Loucy (cell line): ENCODE measurements at regions not wholly inside any gene's neighbourhood (a gene's known extent, or its start where the extent isn't known, plus 50 kb on each side); places are given as distances from the start of the nearest gene placed in this dataset.

Source experiments
- H2AFZ ChIP-seq: fragments of 200-600 bp; sonication (generic); 2 replicates; pipeline ENCODE4 v1.6.0; 2016; ENCODE audit warnings: antibody characterized with exemption, mild to moderate bottlenecking, low read length, moderate library complexity
- H3F3A ChIP-seq: fragments of 200-600 bp; 2 replicates; pipeline ENCODE4 v1.6.0; 2016; ENCODE audit warnings: antibody characterized with exemption, low read depth, mild to moderate bottlenecking
- H3K27me3 ChIP-seq: fragments of 200-600 bp; sonication (generic); 2 replicates; pipeline ENCODE4 v1.6.1; 2014; ENCODE audit warnings: low read length, mild to moderate bottlenecking; ENCODE audit not compliant: insufficient read depth, poor library complexity, severe bottlenecking
- H3K36me3 ChIP-seq: fragments of 200-600 bp; sonication (generic); 2 replicates; pipeline ENCODE4 v1.6.1; 2016; ENCODE audit warnings: low read length; ENCODE audit not compliant: insufficient read depth
- H3K4me1 ChIP-seq: fragments of 200-600 bp; sonication (generic); 2 replicates; pipeline ENCODE4 v1.5.1; 2014; ENCODE audit warnings: low read length, mild to moderate bottlenecking; ENCODE audit not compliant: insufficient read depth, poor library complexity, severe bottlenecking
- H3K4me2 ChIP-seq: fragments of 200-600 bp; sonication (generic); 2 replicates; pipeline ENCODE4 v1.6.0; 2014; ENCODE audit warnings: antibody characterized with exemption, low read length, low read depth, mild to moderate bottlenecking; ENCODE audit not compliant: poor library complexity, severe bottlenecking
- H3K4me3 ChIP-seq: fragments of 200-600 bp; sonication (generic); 2 replicates; pipeline ENCODE4 v1.5.1; 2014; ENCODE audit warnings: low read length, mild to moderate bottlenecking, mixed read lengths; ENCODE audit not compliant: poor library complexity, severe bottlenecking
- H3K79me2 ChIP-seq: fragments of 200-600 bp; sonication (generic); 2 replicates; pipeline ENCODE4 v1.6.1; 2014; ENCODE audit warnings: low read length; ENCODE audit not compliant: insufficient read depth
- H3K9ac ChIP-seq: fragments of 200-600 bp; sonication (generic); 2 replicates; pipeline ENCODE4 v1.6.0; 2014; ENCODE audit warnings: mild to moderate bottlenecking, low read depth, low read length, moderate library complexity; ENCODE audit not compliant: poor library complexity, severe bottlenecking
- H3K9me2 ChIP-seq: fragments of 200-600 bp; sonication (generic); replicated peaks from 2 replicates; pipeline ENCODE4 v1.6.1; 2016; ENCODE audit warnings: low read depth, low read length, mixed read lengths
- H3K9me3 ChIP-seq: fragments of 200-600 bp; sonication (generic); 2 replicates; pipeline ENCODE4 v1.6.1; 2014; ENCODE audit warnings: mild to moderate bottlenecking, antibody characterized with exemption, low read length, low read depth; ENCODE audit not compliant: insufficient read depth
- H4K20me1 ChIP-seq: fragments of 200-600 bp; sonication (generic); 2 replicates; pipeline ENCODE4 v1.6.0; 2014; ENCODE audit warnings: antibody characterized with exemption, low read length, mild to moderate bottlenecking; ENCODE audit not compliant: insufficient read depth, poor library complexity, severe bottlenecking
- CTCF ChIP-seq: fragments of 200-600 bp; sonication (generic); conservative IDR thresholded peaks from 2 replicates; pipeline ENCODE4 v1.5.1; 2014; ENCODE audit warnings: mild to moderate bottlenecking, antibody characterized with exemption, low read length
- EZH2phosphoT487 ChIP-seq: fragments of 200-600 bp; IDR thresholded peaks from 2 replicates; pipeline ENCODE4 v1.6.1; 2018; ENCODE audit warnings: antibody characterized with exemption, mild to moderate bottlenecking, moderate library complexity, borderline replicate concordance

- no peak for TF ChIP-seq EZH2phosphoT487
- H4K20me1 ChIP-seq: no peaks in the 10 kb centered on the region
- H3K4me2 ChIP-seq: no peak overlapping the region
- no peaks in the 10 kb centered on the region for H3K36me3 ChIP-seq
- H3K4me3 ChIP-seq: no peak overlapping the region
- no peaks in the 10 kb centered on the region for H3K79me2 ChIP-seq
- no peaks in the 10 kb centered on the region for H3K4me1 ChIP-seq
- no peaks in the 10 kb centered on the region for H3K27me3 ChIP-seq
- H3K9me3 ChIP-seq: no peaks in the 10 kb centered on the region
- H3F3A ChIP-seq: no peaks in the 10 kb centered on the region
- no peak overlapping the region for H2AFZ ChIP-seq
- no peak overlapping the region for H3K9ac ChIP-seq
- no peaks in the 10 kb centered on the region for H3K9me2 ChIP-seq
These were observed 218.5 kb downstream of the PLA2G4A start for GRCh38 chr1:187047298-187047697.

- Histone ChIP-seq H4K20me1 (no peaks in the 10 kb centered on the region), H3K4me2 (no peak overlapping the region), H3K4me1 (no peaks in the 10 kb centered on the region), H3K27me3 (no peaks in the 10 kb centered on the region), H3F3A (no peaks in the 10 kb centered on the region), H3K36me3 (no peaks in the 10 kb centered on the region), H2AFZ (peak overlapping the region; percentile 46; the same call in 1 of the 2 replicates), H3K9ac (no peak overlapping the region), H3K9me3 (no peaks in the 10 kb centered on the region), H3K79me2 (no peaks in the 10 kb centered on the region), H3K4me3 (no peak overlapping the region), H3K9me2 (no peaks in the 10 kb centered on the region)
- TF ChIP-seq CTCF (peak; percentile 69), EZH2phosphoT487 (no peak)
These were observed 223.0 kb downstream of the PLA2G4A start for GRCh38 chr1:187051618-187052232.

- H3K4me2 ChIP-seq: no peak overlapping the region
- H3K4me3 ChIP-seq: no peak overlapping the region
- H3K9ac ChIP-seq: no peak overlapping the region
- TF ChIP-seq EZH2phosphoT487 (no peak), CTCF (no peak)
- H3K79me2 ChIP-seq: no peaks in the 10 kb centered on the region
- H3K27me3 ChIP-seq: no peaks in the 10 kb centered on the region
- H3K9me2 ChIP-seq: no peaks in the 10 kb centered on the region
- no peaks in the 10 kb centered on the region for H3F3A ChIP-seq
- H3K4me1 ChIP-seq: no peaks in the 10 kb centered on the region
- H2AFZ ChIP-seq: peak overlapping the region; percentile 44; the same call in 1 of the 2 replicates
- H3K9me3 ChIP-seq: no peaks in the 10 kb centered on the region
- no peaks in the 10 kb centered on the region for H3K36me3 ChIP-seq
- no peaks in the 10 kb centered on the region for H4K20me1 ChIP-seq
These were observed 225.1 kb downstream of the PLA2G4A start for GRCh38 chr1:187053876-187054275.
